Mucosa of descending colon (tissue), 3 donors: ENCODE measurements at regions not wholly inside any gene's neighbourhood (a gene's known extent, or its start where the extent isn't known, plus 50 kb on each side); places are given as distances from the start of the nearest gene placed in this dataset.

Experiments used
- ATAC-seq: fragments of 200-7000 bp; cut with Tn5 transposase; one replicate; pipeline ENCODE4 v1.9.1; 2020; ENCODE audit warnings: mild to moderate bottlenecking, moderate library complexity
- DNase-seq, 3 donors: peaks; one replicate each; pipeline ENCODE4 v3.0.0-alpha.2; 2020
- H3K36me3 ChIP-seq: fragments of 200-600 bp; one replicate; pipeline ENCODE4 v1.8.0; 2021; ENCODE audit warnings: low read depth, mild to moderate bottlenecking
- H3K4me1 ChIP-seq: fragments of 200-600 bp; one replicate; pipeline ENCODE4 v1.8.0; 2021; ENCODE audit warnings: low read depth, mild to moderate bottlenecking
- H3K4me3 ChIP-seq: fragments of 200-600 bp; one replicate; pipeline ENCODE4 v1.8.0; 2021; ENCODE audit warnings: mild to moderate bottlenecking
- H3K9me3 ChIP-seq: fragments of 200-600 bp; one replicate; pipeline ENCODE4 v1.8.0; 2021; ENCODE audit warnings: mild to moderate bottlenecking
- CTCF ChIP-seq: fragments of 200-600 bp; IDR thresholded peaks from one replicate; pipeline ENCODE4 v1.8.0; 2022; ENCODE audit warnings: antibody characterized with exemption, mild to moderate bottlenecking
- intact Hi-C, 2 donors: fragments of 100-400 bp; cut with DNase I in 1 of 2; cut with micrococcal nuclease in 1 of 2; formaldehyde crosslinking; loops; one replicate each; pipeline versions ENCODE4 v1.11.0 to v1.11.1; 2022; cut with DNase I, micrococcal nuclease
- donor health status: DM: no; HTN: no; CAD: no; lungs with moderate emphysema.
- donor health status: DM: no; HTN: no; CAD: no.
- donor health status: DM: no; HTN: yes; CAD: no.

DNA sequence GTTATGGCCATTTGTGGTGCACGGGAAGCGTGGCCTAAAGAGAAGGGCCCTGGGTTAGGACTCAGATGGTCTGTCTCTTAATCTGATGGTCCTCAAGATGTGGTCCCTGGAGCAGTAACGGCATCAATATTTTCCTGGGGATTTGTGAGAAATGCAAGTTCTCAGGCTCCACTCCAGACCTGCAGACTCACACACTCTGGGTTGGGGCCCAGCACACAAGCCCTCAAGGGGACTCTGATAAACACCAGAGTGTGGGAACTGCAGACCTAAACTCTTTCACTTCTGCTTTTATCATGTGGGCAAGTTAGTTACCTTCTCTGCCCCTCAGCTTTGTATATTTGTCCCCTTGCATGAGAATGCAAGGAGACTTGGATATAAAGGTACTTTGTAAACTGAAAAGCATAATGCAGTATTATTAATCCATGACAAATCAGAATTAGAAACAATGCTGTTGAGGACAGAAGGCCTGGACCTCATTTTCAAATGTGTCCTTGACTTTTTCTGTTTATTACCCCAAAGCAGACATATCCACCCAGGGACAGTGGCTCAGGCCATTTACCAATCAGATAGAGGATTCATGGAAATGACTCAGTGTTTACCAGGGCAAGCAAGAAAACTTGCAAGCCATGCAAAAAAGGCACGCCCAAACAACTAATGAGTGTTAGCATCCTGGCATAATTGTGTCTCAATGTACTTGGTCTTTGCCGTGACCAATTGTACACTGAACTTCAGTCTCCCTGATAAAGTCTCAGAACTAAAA is 157.0 kb downstream of the ASCL1 start:
- no peaks in the 10 kb centered on the region for H3K4me1 ChIP-seq
- H3K9me3 ChIP-seq, result no peaks in the 10 kb centered on the region
- H3K4me3 ChIP-seq, result no peak overlapping the region
- H3K36me3 ChIP-seq, result no peaks in the 10 kb centered on the region
- intact Hi-C loops, result no loop called here
- ATAC-seq, result no peak
- DNase-seq, result no peak
- TF ChIP-seq CTCF, result no peak

DNA sequence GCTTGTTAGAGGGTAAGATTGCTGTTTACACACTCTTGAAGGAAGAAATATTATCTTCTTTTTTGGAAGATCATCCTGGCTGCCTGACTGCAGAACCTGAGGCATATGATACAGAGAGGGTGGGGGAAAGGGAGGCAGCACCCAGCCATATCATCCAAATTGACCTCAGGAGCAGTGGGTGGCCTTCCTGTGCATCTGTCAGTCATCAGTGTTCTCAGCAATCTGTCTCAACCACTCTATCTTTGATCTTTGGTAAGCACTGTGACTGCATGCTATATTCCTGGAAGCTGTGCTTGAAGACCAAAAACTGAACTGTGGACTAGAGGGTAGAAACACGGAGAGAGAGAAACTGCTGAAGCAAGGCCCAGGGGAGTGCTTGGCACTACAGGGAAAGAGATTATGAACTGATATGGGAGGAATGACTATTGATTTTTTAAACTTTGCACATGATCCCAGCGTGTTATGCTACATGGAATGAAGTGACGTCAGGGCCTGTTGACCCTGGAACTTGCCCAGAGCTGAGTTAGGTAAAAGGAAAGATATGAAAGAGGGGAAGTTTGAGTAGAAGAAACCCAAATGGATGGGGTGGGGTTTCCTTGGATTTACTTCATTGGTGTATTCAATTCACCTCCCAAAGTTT is 171.5 kb downstream of the ASCL1 start:
- Histone ChIP-seq H3K36me3 (no peaks in the 10 kb centered on the region), H3K4me1 (no peaks in the 10 kb centered on the region), H3K9me3 (peaks cover 7% of the 10 kb centered on the region), H3K4me3 (no peak overlapping the region)
- ATAC-seq (no peak), DNase-seq (no peak)
- intact Hi-C loops, result no loop called here
- no peak for TF ChIP-seq CTCF

- intact Hi-C loops, result no loop called here
- no peak for TF ChIP-seq CTCF
- Histone ChIP-seq H3K9me3 (peaks cover 7% of the 10 kb centered on the region), H3K4me3 (no peak overlapping the region), H3K36me3 (no peaks in the 10 kb centered on the region), H3K4me1 (no peaks in the 10 kb centered on the region)
- DNase-seq (no peak), ATAC-seq (no peak)
Observed at GRCh38 chr12:103130564-103130963, 173.1 kb downstream of the ASCL1 start.

DNA sequence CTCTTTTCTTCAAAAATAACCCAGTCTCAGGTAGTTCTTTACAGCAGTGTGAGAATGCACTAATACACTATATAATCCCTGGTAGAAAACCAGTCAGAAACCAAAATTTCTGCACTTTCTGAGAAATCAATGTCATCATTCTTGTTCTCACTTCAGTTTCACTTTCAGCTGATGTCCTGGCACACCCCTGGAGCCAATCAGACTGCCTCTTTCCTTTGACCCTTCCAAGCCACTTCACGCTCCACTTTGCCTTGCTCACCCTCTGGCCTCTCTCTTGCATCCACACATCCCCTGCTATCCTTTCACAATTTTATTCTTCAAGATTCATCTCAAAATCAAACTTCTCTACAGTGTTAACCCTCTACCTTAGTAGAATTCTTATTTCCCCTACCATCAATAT is 181.1 kb downstream of the ASCL1 start:
- no peak for TF ChIP-seq CTCF
- Histone ChIP-seq H3K4me3 (no peak overlapping the region), H3K4me1 (no peaks in the 10 kb centered on the region), H3K36me3 (no peaks in the 10 kb centered on the region), H3K9me3 (peaks cover 2% of the 10 kb centered on the region)
- no peak for ATAC-seq
- DNase-seq, result no peak
- intact Hi-C loops, result no loop called here

GRCh38 chr12:103139876-103140275 is 182.4 kb downstream of the ASCL1 start:
- no peaks in the 10 kb centered on the region for H3K36me3 ChIP-seq
- ATAC-seq (no peak), DNase-seq (no peak)
- intact Hi-C loops, result no loop called here
- no peak overlapping the region for H3K4me3 ChIP-seq
- no peaks in the 10 kb centered on the region for H3K9me3 ChIP-seq
- H3K4me1 ChIP-seq, result no peaks in the 10 kb centered on the region
- no peak for TF ChIP-seq CTCF
